ENCODE measurements at regions not wholly inside any gene's neighbourhood (a gene's known extent, or its start where the extent isn't known, plus 50 kb on each side); places are given as distances from the start of the nearest gene placed in this dataset.
A peak's percentile ranks its signal among the peaks of the same experiment; 100 is the strongest.

- DNase-seq: no peak
Measured at GRCh38 chr15:85847031-85847430, 52.3 kb upstream of the KLHL25 start.

- no peak for DNase-seq
Measured at GRCh38 chr15:85849946-85850345, 55.2 kb upstream of the KLHL25 start.

- DNase-seq: no peak
Measured at GRCh38 chr15:85852969-85853368, 58.2 kb upstream of the KLHL25 start.

DNA sequence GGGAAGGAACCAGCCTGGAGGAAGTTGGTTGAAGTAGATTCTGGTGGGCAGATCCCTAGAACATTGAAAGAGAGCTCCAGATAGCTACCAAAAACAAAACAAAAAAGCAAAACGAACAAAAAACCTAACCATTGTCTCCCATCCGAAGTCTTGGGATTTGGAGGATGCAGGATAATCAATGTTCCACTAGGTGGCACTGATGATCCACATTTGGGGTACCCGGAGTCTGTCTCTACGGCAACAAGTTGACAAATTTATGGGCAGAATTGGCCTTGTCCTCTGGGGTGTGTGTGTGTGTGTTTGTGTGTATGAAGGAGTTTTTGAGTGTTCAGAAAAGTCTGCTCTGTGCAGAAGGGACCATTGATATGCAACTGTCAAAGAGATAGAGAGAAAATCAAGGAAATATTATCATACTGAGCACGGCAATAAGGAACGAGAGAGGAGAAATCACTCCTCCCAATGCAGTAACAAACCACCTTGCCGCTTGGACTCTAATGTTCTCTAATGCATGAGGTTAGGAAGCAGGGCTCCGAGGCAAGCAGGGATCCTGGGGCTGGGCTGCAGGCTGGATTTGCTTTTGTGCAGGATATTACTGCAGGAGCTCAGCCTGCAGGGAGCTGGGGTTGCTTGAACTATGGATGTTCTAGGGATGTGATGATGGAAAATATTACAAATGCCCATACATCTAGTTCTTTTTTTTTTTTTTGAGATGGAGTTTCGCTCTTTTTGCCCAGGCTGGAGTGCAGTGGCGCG, 59.8 kb upstream of the KLHL25 start:
- peak; percentile 24 to 50 for DNase-seq

GRCh38 chr15:85858586-85859375, 64.1 kb upstream of the KLHL25 start:
- peak; percentile 85 for DNase-seq

DNA sequence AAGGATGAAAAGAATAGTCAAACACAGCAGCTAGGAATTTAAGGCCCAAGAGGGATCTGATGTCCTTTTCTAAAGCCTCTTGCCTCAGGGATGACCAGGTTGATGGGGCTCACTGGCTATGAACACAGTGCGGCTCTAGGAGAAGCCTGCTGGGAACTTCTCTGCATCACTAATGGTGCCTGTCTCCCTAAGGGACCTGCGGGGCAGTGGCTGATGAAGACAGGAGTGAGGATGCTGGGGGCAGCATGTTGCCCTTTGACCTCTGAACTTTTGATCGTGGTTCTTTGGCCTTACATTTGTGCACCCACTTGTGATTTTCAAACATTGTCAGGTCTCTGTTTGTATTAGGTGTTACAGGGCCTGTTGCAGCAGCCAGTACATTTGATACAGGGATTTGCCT, 64.9 kb upstream of the KLHL25 start:
- DNase-seq: no peak

DNA sequence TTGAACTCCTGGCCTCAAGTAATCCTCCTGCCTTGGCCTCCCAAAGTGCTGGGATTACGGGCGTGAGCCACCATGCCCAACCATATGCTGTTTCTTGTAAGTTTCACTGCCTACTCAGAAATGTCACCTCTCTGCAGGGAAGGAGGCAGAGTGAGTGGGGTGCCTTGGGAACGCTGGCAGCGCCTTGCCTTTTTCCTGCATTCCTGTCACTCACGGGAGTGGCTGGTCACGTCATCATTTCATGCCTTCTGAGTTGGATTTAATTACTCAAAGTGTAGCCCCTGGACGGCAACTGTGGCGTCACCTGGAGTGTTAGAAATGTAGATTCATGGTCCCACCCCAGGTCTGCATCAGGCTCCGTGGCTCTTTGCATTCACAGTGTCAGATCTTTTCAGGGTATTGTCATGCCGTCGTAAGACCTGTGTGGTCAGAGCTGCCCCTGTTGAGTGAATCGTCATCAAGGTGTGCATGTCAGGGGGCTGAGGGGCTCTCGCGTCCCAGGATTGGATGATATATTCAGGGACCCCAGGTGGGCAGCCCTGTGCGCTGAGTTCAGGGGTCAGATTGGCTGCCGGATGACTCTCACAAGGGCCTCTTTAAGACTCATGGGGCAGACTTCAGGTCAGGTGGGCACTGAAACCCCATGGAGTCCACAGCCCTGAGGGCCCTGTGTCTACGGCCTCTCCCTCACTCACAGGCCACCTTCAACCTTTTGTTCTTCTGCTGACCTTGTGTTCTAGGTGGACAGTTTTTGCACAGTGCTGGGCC, 65.9 kb upstream of the KLHL25 start:
- DNase-seq: no peak

DNA sequence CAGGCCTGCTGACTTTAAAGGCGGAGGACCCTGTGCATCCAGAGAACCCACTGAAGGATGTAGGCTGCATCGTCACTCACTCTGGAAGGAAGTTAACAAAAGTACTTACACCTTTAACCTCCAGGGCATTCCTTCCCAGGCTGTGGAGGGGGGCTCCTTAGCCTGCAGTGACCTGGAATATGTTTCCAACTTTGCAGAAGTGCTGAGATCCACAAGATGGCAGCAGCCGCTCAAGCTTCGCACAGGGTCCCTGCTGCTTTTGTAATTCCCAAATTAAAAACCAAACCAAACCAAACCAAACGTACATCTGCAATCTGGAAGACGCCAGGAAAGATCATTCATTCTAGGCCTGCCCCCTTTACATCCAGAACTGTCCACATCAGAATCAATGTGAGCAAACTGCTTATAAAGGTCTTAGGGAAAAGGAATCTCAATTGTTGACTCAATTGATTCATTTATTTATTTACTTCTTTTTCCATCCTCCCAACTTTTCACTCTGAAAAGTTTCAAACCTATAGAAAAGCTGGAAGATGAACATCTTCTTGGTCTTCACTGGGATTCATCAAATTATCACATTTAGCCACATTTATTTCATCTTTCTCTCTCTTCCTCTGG, 70.5 kb upstream of the KLHL25 start:
- no peak for DNase-seq

DNA sequence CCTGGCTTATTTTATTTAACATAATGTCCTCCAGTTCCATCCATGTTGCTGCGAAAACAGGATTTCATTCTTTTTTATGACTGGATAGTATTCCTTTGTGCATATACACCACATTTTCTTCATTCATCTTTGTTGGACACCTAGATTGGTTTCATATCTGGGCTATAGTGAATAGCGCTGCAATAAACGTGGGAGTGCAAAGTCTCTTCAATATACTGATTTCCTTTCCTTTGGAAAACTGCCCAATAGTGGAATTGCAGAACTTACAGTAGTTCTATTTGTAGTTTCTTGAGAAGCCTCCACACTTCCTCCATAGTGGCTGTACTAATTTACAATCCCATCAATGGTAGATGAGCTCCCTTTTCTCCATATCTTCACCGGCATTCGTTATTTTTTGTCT, 72.5 kb upstream of the KLHL25 start:
- no peak for DNase-seq

GRCh38 chr15:85869124-85869523, 74.4 kb upstream of the KLHL25 start:
- DNase-seq: no peak

- DNase-seq: no peak
Measured at GRCh38 chr15:85870216-85871014, 75.7 kb upstream of the KLHL25 start.

DNA sequence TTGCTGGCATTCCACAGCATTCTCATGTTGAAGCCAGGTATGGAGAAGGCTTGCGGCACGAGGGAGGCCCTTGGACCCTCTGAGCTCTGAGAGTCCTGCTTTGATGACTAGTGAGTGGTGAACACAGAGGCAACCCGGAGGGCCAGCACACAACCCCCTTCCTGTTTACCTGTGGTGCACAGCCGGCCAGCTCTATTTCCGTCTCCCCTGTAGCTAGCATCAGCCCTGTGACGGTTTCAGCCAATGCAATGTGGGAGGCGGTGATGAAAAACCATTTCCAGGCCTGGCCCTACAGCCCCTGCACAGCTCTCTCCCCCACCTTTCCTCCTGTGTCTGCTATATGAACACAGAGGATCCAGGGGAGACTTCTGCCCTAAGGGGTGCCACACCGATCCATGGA, 76.8 kb upstream of the KLHL25 start:
- no peak for DNase-seq

DNA sequence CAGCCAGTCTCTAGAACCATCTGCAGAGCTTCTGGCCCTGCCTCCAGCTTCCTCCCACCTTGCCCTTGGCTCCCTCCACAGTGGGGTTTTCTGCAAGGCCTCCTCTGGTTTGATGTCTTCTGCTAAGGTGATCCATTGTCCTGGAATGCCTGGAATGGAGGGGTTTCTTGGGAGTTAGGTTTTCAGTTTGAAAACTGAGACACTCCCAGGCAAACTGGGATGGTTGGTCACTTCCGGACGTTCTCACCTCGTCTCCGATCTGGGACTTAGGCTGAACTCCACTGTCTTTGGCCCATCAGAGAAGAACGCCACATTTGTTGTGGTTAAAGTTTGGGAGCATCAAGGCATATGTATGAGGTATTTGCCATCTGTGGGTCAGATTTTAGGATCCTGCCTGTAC, 77.4 kb upstream of the KLHL25 start:
- DNase-seq: no peak

GRCh38 chr15:85874236-85874635, 79.5 kb upstream of the KLHL25 start:
- DNase-seq: no peak

- DNase-seq: no peak
Measured at GRCh38 chr15:85875756-85876155, 81.0 kb upstream of the KLHL25 start.

DNA sequence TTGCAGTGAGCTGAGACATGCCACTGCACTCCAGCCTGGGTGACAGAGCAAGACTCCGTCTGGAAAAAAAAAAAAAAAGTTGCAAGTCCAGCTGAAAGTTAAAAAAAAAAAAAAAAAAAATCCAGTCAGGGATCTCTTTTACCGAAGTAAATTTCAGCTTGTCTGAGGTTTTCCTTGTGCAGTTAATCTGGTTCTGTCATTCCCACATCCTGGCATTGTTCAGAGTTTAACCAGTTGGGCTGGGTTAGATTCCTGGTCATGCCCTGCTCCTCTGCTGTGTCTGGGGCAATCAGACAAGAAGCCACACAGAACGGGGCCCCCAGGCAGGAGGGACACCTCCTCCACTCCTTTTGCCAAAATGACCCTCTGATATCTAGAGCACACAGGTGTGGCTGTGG, 84.1 kb upstream of the KLHL25 start:
- DNase-seq: no peak

DNA sequence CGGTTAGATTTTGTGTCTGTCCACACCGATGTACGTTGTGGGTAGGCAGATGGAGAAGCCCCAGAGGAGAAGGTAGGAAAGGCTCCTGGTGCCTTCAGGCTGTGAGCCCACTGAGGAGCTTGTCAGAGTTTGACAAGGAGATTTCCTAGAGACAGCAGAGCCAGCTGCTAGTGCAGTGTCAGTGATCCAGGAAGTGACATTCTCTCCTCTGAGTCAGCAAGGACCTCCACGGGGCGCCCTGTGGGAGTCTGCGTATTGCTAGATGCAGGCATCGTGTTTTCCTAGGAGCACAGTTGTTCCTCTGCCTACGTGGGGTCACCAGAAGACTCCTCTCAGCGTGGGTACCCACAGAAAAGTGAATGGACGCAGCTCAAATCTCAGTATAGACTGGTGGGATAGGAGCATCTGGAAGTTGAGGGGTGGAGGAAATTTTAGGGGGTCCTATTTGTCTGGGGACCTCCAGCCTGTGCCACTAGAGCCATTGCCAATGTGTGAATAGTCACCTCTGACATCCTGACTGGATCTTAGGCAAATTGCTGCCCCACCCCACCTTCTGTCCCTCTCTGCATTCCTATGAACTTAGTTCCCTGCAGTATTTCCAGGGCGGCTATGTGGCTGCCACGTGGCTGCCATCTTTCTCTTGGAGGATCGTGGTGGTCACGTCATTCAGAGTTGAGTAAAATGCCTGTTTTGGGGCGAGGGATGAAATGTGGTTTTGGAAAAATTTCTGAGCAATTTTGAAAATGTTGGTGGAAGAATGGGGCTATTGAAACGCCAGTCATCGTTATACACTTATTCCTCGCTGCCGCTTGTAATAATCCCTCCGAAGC, 84.8 kb upstream of the KLHL25 start:
- DNase-seq: no peak

DNA sequence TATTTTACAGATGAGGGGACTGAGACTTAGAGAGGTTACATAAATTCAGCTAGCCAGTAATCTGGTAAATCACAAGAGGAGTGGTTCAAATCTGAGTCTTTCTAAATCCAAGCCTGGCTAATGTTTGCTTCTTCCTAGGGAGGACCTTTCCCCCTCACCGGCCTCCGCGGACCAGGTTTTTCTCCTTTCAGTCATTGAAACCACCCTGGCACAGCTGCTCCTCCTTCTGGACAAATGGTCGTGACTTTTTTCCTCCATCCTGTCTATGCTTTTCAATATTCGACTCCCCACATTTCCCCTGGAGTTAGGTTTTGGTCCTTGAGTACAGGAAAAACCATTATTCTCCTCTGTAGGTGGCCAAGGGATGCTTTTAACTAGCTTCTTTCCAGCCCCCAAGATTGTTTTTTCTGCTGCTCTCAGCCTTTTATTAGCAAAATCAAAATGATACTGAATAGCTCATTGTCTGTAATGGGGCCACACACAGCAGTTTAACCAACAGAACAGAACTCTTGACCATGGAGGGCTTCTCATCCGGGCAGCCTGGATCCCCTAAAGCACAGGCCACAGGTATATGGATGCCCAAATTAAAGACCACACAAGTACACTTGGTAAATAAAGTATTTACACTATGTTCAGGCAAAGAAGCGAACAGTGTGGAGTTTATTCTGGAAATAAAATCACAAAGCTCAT, 85.9 kb upstream of the KLHL25 start:
- no peak for DNase-seq

GRCh38 chr15:85886309-85886811, 91.6 kb upstream of the KLHL25 start:
- DNase-seq: no peak

- DNase-seq: no peak
Measured at GRCh38 chr15:85889956-85890619, 95.4 kb upstream of the KLHL25 start.
